GM12892 (cell line): ENCODE measurements at regions not wholly inside any gene's neighbourhood (a gene's known extent, or its start where the extent isn't known, plus 50 kb on each side); places are given as distances from the start of the nearest gene placed in this dataset.
"Not testable (repeated sequence)": the region's sequence is repeated elsewhere in the genome, so short reads cannot be mapped to it uniquely, and the experiment has no call there.

Experiments
- DNase-seq: peaks from one replicate; pipeline ENCODE4 v3.0.0; 2011; ENCODE audit not compliant: insufficient read length
- FAIRE-seq: peaks from 2 replicates; lab custom pipeline; 2011; peaks lifted over from hg19 to GRCh38; lab: Jason Lieb, UNC
- POLR2A ChIP-seq: IDR thresholded peaks from 2 replicates; pipeline ENCODE4 v1.6.1; 2011; ENCODE audit warnings: low read depth, low read length, control low read depth
- POLR2AphosphoS5 ChIP-seq: IDR thresholded peaks from 2 replicates; pipeline ENCODE4 v1.6.1; 2011; ENCODE audit warnings: low read depth, low read length, control low read depth
- TAF1 ChIP-seq: IDR thresholded peaks from 2 replicates; pipeline ENCODE4 v1.6.1; 2011; ENCODE audit warnings: low read depth, mild to moderate bottlenecking, control low read depth, low read length, borderline replicate concordance

- TF ChIP-seq TAF1 (no peak), POLR2A (no peak), POLR2AphosphoS5 (no peak)
- no peak for FAIRE-seq
- DNase-seq: no peak
Measured at GRCh38 chr3:6396631-6397030, 464.3 kb upstream of the GRM7 start.

- FAIRE-seq, DNase-seq: not testable (repeated sequence)
Measured at GRCh38 chr3:6402666-6403065, 458.2 kb upstream of the GRM7 start.

- not testable (repeated sequence) for DNase-seq, FAIRE-seq
Measured at GRCh38 chr3:6406923-6407322, 454.0 kb upstream of the GRM7 start.

GRCh38 chr3:6416049-6416661 is 444.8 kb upstream of the GRM7 start:
- TF ChIP-seq POLR2A (no peak), POLR2AphosphoS5 (no peak), TAF1 (no peak)
- no peak for FAIRE-seq
- DNase-seq: no peak

- FAIRE-seq: no peak
- no peak for DNase-seq
- TF ChIP-seq POLR2AphosphoS5 (no peak), POLR2A (no peak), TAF1 (no peak)
Measured at GRCh38 chr3:6417174-6417573, 443.7 kb upstream of the GRM7 start.

GRCh38 chr3:6418485-6418884 is 442.4 kb upstream of the GRM7 start:
- TF ChIP-seq POLR2AphosphoS5: no peak
- no peak for TF ChIP-seq POLR2A
- no peak for TF ChIP-seq TAF1
- no peak for FAIRE-seq
- no peak for DNase-seq

- DNase-seq: no peak
- FAIRE-seq: no peak
- no peak for TF ChIP-seq POLR2AphosphoS5
- TF ChIP-seq TAF1: no peak
- TF ChIP-seq POLR2A: no peak
Measured at GRCh38 chr3:6421666-6422445, 439.1 kb upstream of the GRM7 start.

- DNase-seq (no peak), FAIRE-seq (no peak)
- TF ChIP-seq POLR2AphosphoS5 (no peak), POLR2A (no peak), TAF1 (no peak)
Measured at GRCh38 chr3:6425289-6425820, 435.6 kb upstream of the GRM7 start.

GRCh38 chr3:6428276-6428675 is 432.6 kb upstream of the GRM7 start:
- not testable (repeated sequence) for FAIRE-seq, DNase-seq

GRCh38 chr3:6435951-6436350 is 425.0 kb upstream of the GRM7 start:
- TF ChIP-seq POLR2AphosphoS5 (no peak), POLR2A (no peak), TAF1 (no peak)
- FAIRE-seq: no peak

GRCh38 chr3:6437631-6438030 is 423.3 kb upstream of the GRM7 start:
- DNase-seq (no peak), FAIRE-seq (no peak)
- TF ChIP-seq POLR2AphosphoS5: no peak
- no peak for TF ChIP-seq TAF1
- TF ChIP-seq POLR2A: no peak

More at GRCh38 chr3:6435951-6436350, 425.0 kb upstream of the GRM7 start:
- no peak for DNase-seq

GRCh38 chr3:6438031-6438430 is 422.9 kb upstream of the GRM7 start:
- no peak for TF ChIP-seq POLR2AphosphoS5
- TF ChIP-seq POLR2A: no peak
- no peak for TF ChIP-seq TAF1
- no peak for FAIRE-seq
- DNase-seq: no peak

- no peak for FAIRE-seq
- no peak for DNase-seq
- no peak for TF ChIP-seq POLR2AphosphoS5
- TF ChIP-seq TAF1: no peak
- TF ChIP-seq POLR2A: no peak
Measured at GRCh38 chr3:6439226-6439625, 421.7 kb upstream of the GRM7 start.
